ENCODE measurements at regions not wholly inside any gene's neighbourhood (a gene's known extent, or its start where the extent isn't known, plus 50 kb on each side); places are given as distances from the start of the nearest gene placed in this dataset.

GRCh38 chr7:96484845-96485244 lies 162.9 kb upstream of the SLC25A13 start:
- DNase-seq (ENCODE audit: low read depth, low spot score) = no peak
- CTCF ChIA-PET = no interaction called here
- Histone ChIP-seq H3K36me3 (ENCODE audit: control insufficient read depth, insufficient read depth, low read length) (no peaks in the 10 kb centered on the region), H3K9me3 (ENCODE audit: control insufficient read depth, insufficient read depth, low read depth, low read length) (no peaks in the 10 kb centered on the region), H3K27ac (ENCODE audit: low read length) (no peak overlapping the region), H3K4me3 (ENCODE audit: low read depth in 2 of 2, low read length in 2 of 2) (no peak overlapping the region), H3K27me3 (ENCODE audit: control insufficient read depth, insufficient read depth, low read length) (no peaks in the 10 kb centered on the region), H3K4me1 (ENCODE audit: control insufficient read depth, insufficient read depth, low read length) (no peaks in the 10 kb centered on the region)
- intact Hi-C loops (cut with micrococcal nuclease; ENCODE audit: unreplicated experiment) (no loop called here), in situ Hi-C loops (cut with HindIII; ENCODE audit: low pct_unique_long_range_greater_than_20kb, low sequenced_read_pairs) (no loop called here)
- ATAC-seq = no peak
- no TSS peak for BruUV-seq (replicated peaks)
- no peak for TF ChIP-seq SIN3A (IDR thresholded peaks at IDR 0.05; ENCODE audit: borderline replicate concordance, insufficient read depth, low read depth, low read length)
- no peak for TF ChIP-seq CTCF (IDR thresholded peaks at IDR 0.05)
- TF ChIP-seq TCF7L2 (IDR thresholded peaks at IDR 0.05; ENCODE audit: low read depth, low read length) = no peak
- TF ChIP-seq REST (IDR thresholded peaks at IDR 0.05; ENCODE audit: insufficient read depth in 1 of 2, low read depth in 2 of 2, low read length in 1 of 2) = no peak
- TF ChIP-seq POLR2AphosphoS5 (IDR thresholded peaks at IDR 0.05; ENCODE audit: low read depth, low read length) = no peak
- POLR2A ChIA-PET = interaction anchor here (0.6 kb wide), 1 partner anchor 944 kb away, joined by 3 read pairs; no protein-coding TSS in a partner anchor

GRCh38 chr7:96484091-96484490 lies 162.2 kb upstream of the SLC25A13 start:
- CTCF ChIA-PET = no interaction called here
- DNase-seq (ENCODE audit: low read depth, low spot score) (no peak), ATAC-seq (no peak)
- Histone ChIP-seq H3K27ac (ENCODE audit: low read length) (no peak overlapping the region), H3K27me3 (ENCODE audit: control insufficient read depth, insufficient read depth, low read length) (no peaks in the 10 kb centered on the region), H3K36me3 (ENCODE audit: control insufficient read depth, insufficient read depth, low read length) (no peaks in the 10 kb centered on the region), H3K4me3 (ENCODE audit: low read depth in 2 of 2, low read length in 2 of 2) (no peak overlapping the region), H3K9me3 (ENCODE audit: control insufficient read depth, insufficient read depth, low read depth, low read length) (no peaks in the 10 kb centered on the region), H3K4me1 (ENCODE audit: control insufficient read depth, insufficient read depth, low read length) (no peaks in the 10 kb centered on the region)
- POLR2A ChIA-PET = interaction anchor here (0.6 kb wide), 1 partner anchor 438 kb away, joined by 5 read pairs; no protein-coding TSS in a partner anchor
- TF ChIP-seq TCF7L2 (IDR thresholded peaks at IDR 0.05; ENCODE audit: low read depth, low read length) (no peak), REST (IDR thresholded peaks at IDR 0.05; ENCODE audit: insufficient read depth in 1 of 2, low read depth in 2 of 2, low read length in 1 of 2) (no peak), SIN3A (IDR thresholded peaks at IDR 0.05; ENCODE audit: borderline replicate concordance, insufficient read depth, low read depth, low read length) (no peak), POLR2AphosphoS5 (IDR thresholded peaks at IDR 0.05; ENCODE audit: low read depth, low read length) (no peak), CTCF (IDR thresholded peaks at IDR 0.05) (no peak)
- intact Hi-C loops (cut with micrococcal nuclease; ENCODE audit: unreplicated experiment) = no loop called here
- in situ Hi-C loops (cut with HindIII; ENCODE audit: low pct_unique_long_range_greater_than_20kb, low sequenced_read_pairs) = no loop called here
- no TSS peak for BruUV-seq (replicated peaks)
